Tibial nerve (tissue), 4 donors: ENCODE measurements at regions not wholly inside any gene's neighbourhood (a gene's known extent, or its start where the extent isn't known, plus 50 kb on each side); places are given as distances from the start of the nearest gene placed in this dataset.

Experiments used
- CTCF ChIP-seq, 5 experiments: fragments of 200-600 bp in 3 of 5; fragments of 450-650 bp in 2 of 5; sonication (generic) in 3 of 5; IDR thresholded peaks; one replicate each; pipeline ENCODE4 v1.5.1; 2016 to 2019; ENCODE audit warnings: antibody characterized with exemption in 5 of 5, mild to moderate bottlenecking in 3 of 5, moderate library complexity in 2 of 5
- EP300 ChIP-seq, 2 donors: sonication (generic); formaldehyde crosslinking; IDR thresholded peaks; one replicate each; pipeline ENCODE4 v1.6.1; 2017; ENCODE audit warnings: antibody characterized with exemption in 2 of 2, mild to moderate bottlenecking in 1 of 2
- POLR2A ChIP-seq, 2 donors: fragments of 450-650 bp; IDR thresholded peaks; one replicate each; pipeline ENCODE4 v1.6.1; 2017; ENCODE audit warnings: antibody characterized with exemption in 2 of 2, mild to moderate bottlenecking in 2 of 2, moderate library complexity in 2 of 2

GRCh38 chr14:65910108-65910786 is 497.7 kb downstream of the FUT8 start:
- no peak for TF ChIP-seq CTCF (IDR thresholded peaks at IDR 0.05)
- no peak for TF ChIP-seq POLR2A (IDR thresholded peaks at IDR 0.05)
- no peak for TF ChIP-seq EP300 (IDR thresholded peaks at IDR 0.05)
